Tibial nerve (tissue), 4 donors: ENCODE measurements at regions not wholly inside any gene's neighbourhood (a gene's known extent, or its start where the extent isn't known, plus 50 kb on each side); places are given as distances from the start of the nearest gene placed in this dataset.
"Not testable (repeated sequence)": the region's sequence is repeated elsewhere in the genome, so short reads cannot be mapped to it uniquely, and the experiment has no call there.

Source experiments
- DNase-seq, 2 donors: peaks; one replicate each; pipeline ENCODE4 v3.0.0-alpha.2; 2019; ENCODE audit warnings: low spot score in 2 of 2
- H3K27ac ChIP-seq, 4 donors: fragments of 200-600 bp; sonication (generic) in 3 of 4; one replicate each; pipeline ENCODE4 v1.5.1; 2017 to 2019; ENCODE audit warnings: mild to moderate bottlenecking in 1 of 4
- H3K27me3 ChIP-seq, 2 donors: fragments of 200-600 bp; sonication (generic) in 1 of 2; one replicate each; pipeline versions ENCODE4 v1.5.1 to v1.6.0; 2017 to 2019
- H3K36me3 ChIP-seq, 3 donors: fragments of 200-600 bp; sonication (generic); one replicate each; pipeline ENCODE4 v1.5.1; 2018 to 2019
- H3K4me1 ChIP-seq, 4 donors: fragments of 200-600 bp; sonication (generic) in 3 of 4; one replicate each; pipeline ENCODE4 v1.5.1; 2017 to 2019
- H3K4me3 ChIP-seq, 4 donors: fragments of 200-600 bp; sonication (generic) in 3 of 4; one replicate each; pipeline ENCODE4 v1.5.1; 2017 to 2019; ENCODE audit warnings: mild to moderate bottlenecking in 1 of 4, moderate library complexity in 1 of 4
- H3K9me3 ChIP-seq, 4 donors: fragments of 200-600 bp; sonication (generic) in 3 of 4; one replicate each; pipeline ENCODE4 v1.5.1; 2017 to 2019
- CTCF ChIP-seq, 5 experiments: fragments of 200-600 bp in 3 of 5; fragments of 450-650 bp in 2 of 5; sonication (generic) in 3 of 5; IDR thresholded peaks; one replicate each; pipeline ENCODE4 v1.5.1; 2016 to 2019; ENCODE audit warnings: antibody characterized with exemption in 5 of 5, mild to moderate bottlenecking in 3 of 5, moderate library complexity in 2 of 5
- EP300 ChIP-seq, 2 donors: sonication (generic); formaldehyde crosslinking; IDR thresholded peaks; one replicate each; pipeline ENCODE4 v1.6.1; 2017; ENCODE audit warnings: antibody characterized with exemption in 2 of 2, mild to moderate bottlenecking in 1 of 2
- POLR2A ChIP-seq, 2 donors: fragments of 450-650 bp; IDR thresholded peaks; one replicate each; pipeline ENCODE4 v1.6.1; 2017; ENCODE audit warnings: antibody characterized with exemption in 2 of 2, mild to moderate bottlenecking in 2 of 2, moderate library complexity in 2 of 2
- WGBS, 2 donors: methylation state at CpG; one replicate each; pipeline ENCODE4 v1.1.5; 2018; 5-methylcytosine and 5-hydroxymethylcytosine counted together

- DNase-seq, result no peak
- Histone ChIP-seq H3K9me3 (no peaks in the 10 kb centered on the region), H3K27ac (no peak overlapping the region), H3K36me3 (no peaks in the 10 kb centered on the region), H3K4me1 (no peaks in the 10 kb centered on the region), H3K4me3 (no peak overlapping the region), H3K27me3 (no peaks in the 10 kb centered on the region)
- TF ChIP-seq EP300 (IDR thresholded peaks at IDR 0.05) (no peak), CTCF (IDR thresholded peaks at IDR 0.05) (no peak), POLR2A (IDR thresholded peaks at IDR 0.05) (no peak)
- WGBS, 2 donors, result 69 to 70% methylated on average over 2 of the region's 2 CpGs
Observed at GRCh38 chr9:104386013-104386412, 118.0 kb upstream of the OR13F1 start.

- DNase-seq, result no peak
- H3K27ac ChIP-seq, result no peak overlapping the region
- H3K4me1 ChIP-seq, result no peaks in the 10 kb centered on the region
- no peaks in the 10 kb centered on the region for H3K9me3 ChIP-seq
- TF ChIP-seq CTCF (IDR thresholded peaks at IDR 0.05) (peak; percentile 27 to 57 (median 31)), POLR2A (IDR thresholded peaks at IDR 0.05) (no peak)
- WGBS, 2 donors, result 3 to 8% methylated on average over 1 of the region's 1 CpG
- H3K27me3 ChIP-seq, result no peaks in the 10 kb centered on the region
- no peaks in the 10 kb centered on the region for H3K36me3 ChIP-seq
- no peak overlapping the region for H3K4me3 ChIP-seq
Observed at GRCh38 chr9:104386425-104387069, 117.5 kb upstream of the OR13F1 start.

- no peak for TF ChIP-seq CTCF (IDR thresholded peaks at IDR 0.05)
- no peak for TF ChIP-seq EP300 (IDR thresholded peaks at IDR 0.05)
- TF ChIP-seq POLR2A (IDR thresholded peaks at IDR 0.05), result no peak
- WGBS, 2 donors, result 70 to 77% methylated on average over 3 of the region's 3 CpGs
- H3K27me3 ChIP-seq, result no peaks in the 10 kb centered on the region
- DNase-seq, result no peak
- H3K9me3 ChIP-seq, result no peaks in the 10 kb centered on the region
- no peak overlapping the region for H3K27ac ChIP-seq
- no peaks in the 10 kb centered on the region for H3K36me3 ChIP-seq
- no peak overlapping the region for H3K4me3 ChIP-seq
- H3K4me1 ChIP-seq, result no peaks in the 10 kb centered on the region
Observed at GRCh38 chr9:104388071-104388470, 116.0 kb upstream of the OR13F1 start.

GRCh38 chr9:104389341-104389740, 114.7 kb upstream of the OR13F1 start:
- WGBS, 2 donors, result 75 to 86% methylated on average over 4 of the region's 4 CpGs
- TF ChIP-seq CTCF (IDR thresholded peaks at IDR 0.05), result no peak

GRCh38 chr9:104394901-104395300, 109.2 kb upstream of the OR13F1 start:
- H3K4me1 ChIP-seq, H3K27ac ChIP-seq, H3K9me3 ChIP-seq, H3K27me3 ChIP-seq, DNase-seq, H3K36me3 ChIP-seq, H3K4me3 ChIP-seq: not testable (repeated sequence)
- 60% methylated on average over 10 of the region's 10 CpGs for WGBS, 2 donors

More at GRCh38 chr9:104389341-104389740, 114.7 kb upstream of the OR13F1 start:
- Histone ChIP-seq H3K27ac (no peak overlapping the region), H3K27me3 (no peaks in the 10 kb centered on the region), H3K4me1 (no peaks in the 10 kb centered on the region), H3K9me3 (no peaks in the 10 kb centered on the region), H3K4me3 (no peak overlapping the region), H3K36me3 (no peaks in the 10 kb centered on the region)
- no peak for DNase-seq

GRCh38 chr9:104412238-104412637, 91.8 kb upstream of the OR13F1 start:
- TF ChIP-seq CTCF (IDR thresholded peaks at IDR 0.05), result no peak
- no peak for TF ChIP-seq EP300 (IDR thresholded peaks at IDR 0.05)
- no peak for DNase-seq
- Histone ChIP-seq H3K4me3 (no peak overlapping the region), H3K9me3 (peaks cover 0 to 3% (median 0%) of the 10 kb centered on the region in 4 donors), H3K27me3 (no peaks in the 10 kb centered on the region), H3K27ac (no peak overlapping the region), H3K36me3 (no peaks in the 10 kb centered on the region), H3K4me1 (no peaks in the 10 kb centered on the region)
